Pancreas (tissue), 10 donors: ENCODE measurements at regions not wholly inside any gene's neighbourhood (a gene's known extent, or its start where the extent isn't known, plus 50 kb on each side); places are given as distances from the start of the nearest gene placed in this dataset.

Experiments
- ATAC-seq, 4 donors: fragments of 200-7000 bp; cut with Tn5 transposase; one replicate each; pipeline versions ENCODE4 v1.8.0 to v1.9.1; 2020; ENCODE audit warnings: mild to moderate bottlenecking in 4 of 4, moderate library complexity in 4 of 4
- DNase-seq, 6 donors: peaks; one replicate each; pipeline ENCODE4 v3.0.0-alpha.2; 2020
- FAIRE-seq: peaks from 2 replicates; lab custom pipeline; 2012; peaks lifted over from hg19 to GRCh38; lab: Jason Lieb, UNC
- H3K27ac ChIP-seq, 4 donors: fragments of 200-600 bp; sonication (generic); 1 replicate in 3 of 4; 2 replicates in 1 of 4; pipeline versions ENCODE4 v1.5.0 to v1.8.0; 2020
- H3K27me3 ChIP-seq, 4 donors: fragments of 200-600 bp; one replicate each; pipeline ENCODE4 v1.8.0; 2021
- H3K36me3 ChIP-seq, 3 donors: fragments of 200-600 bp; sonication (generic) in 1 of 3; one replicate each; pipeline versions ENCODE4 v1.5.0 to v1.8.0; 2020 to 2021
- H3K4me1 ChIP-seq, 3 donors: fragments of 200-600 bp; one replicate each; pipeline ENCODE4 v1.8.0; 2021
- H3K4me3 ChIP-seq, 4 donors: fragments of 200-600 bp; sonication (generic) in 2 of 4; one replicate each; pipeline versions ENCODE4 v1.5.0 to v1.8.0; 2020 to 2021
- H3K9me3 ChIP-seq, 4 donors: fragments of 200-600 bp; one replicate each; pipeline ENCODE4 v1.8.0; 2021
- WGBS, 2 donors: extraction: QIAGEN DNeasy Blood & Tissue Kit; methylation state at CpG; one replicate each; pipeline ENCODE4 v1.1.7; 2013; 5-methylcytosine and 5-hydroxymethylcytosine counted together
- intact Hi-C, 3 donors: fragments of 100-400 bp; cut with DNase I; formaldehyde crosslinking; loops; one replicate each; pipeline versions ENCODE4 v1.11.1 to v1.14.2; 2022
- TF ChIP-seq, protein P1 (sequence below), 4 donors: fragments of 200-600 bp; sonication (generic) in 3 of 4; IDR thresholded peaks; one replicate each; pipeline versions ENCODE4 v1.5.0 to v1.8.0; 2021; ENCODE audit warnings: antibody characterized with exemption in 4 of 4
- donor health status: healthy with polysubstance abuse.
- donor health status: DM: no; HTN: no; CAD: no; lungs with moderate emphysema.
- donor health status: DM: no; HTN: no; CAD: no.
- donor health status: control.
- donor health status: control.
- donor health status: Bipolar disorder and iron deficiency.
- donor health status: DM: yes; HTN: yes; CAD: no.
- donor health status: DM: no; HTN: no; CAD: no.
- donor health status: DM: no; HTN: no; CAD: no.
- donor health status: DM: yes; HTN: yes; CAD: no.

DNA sequence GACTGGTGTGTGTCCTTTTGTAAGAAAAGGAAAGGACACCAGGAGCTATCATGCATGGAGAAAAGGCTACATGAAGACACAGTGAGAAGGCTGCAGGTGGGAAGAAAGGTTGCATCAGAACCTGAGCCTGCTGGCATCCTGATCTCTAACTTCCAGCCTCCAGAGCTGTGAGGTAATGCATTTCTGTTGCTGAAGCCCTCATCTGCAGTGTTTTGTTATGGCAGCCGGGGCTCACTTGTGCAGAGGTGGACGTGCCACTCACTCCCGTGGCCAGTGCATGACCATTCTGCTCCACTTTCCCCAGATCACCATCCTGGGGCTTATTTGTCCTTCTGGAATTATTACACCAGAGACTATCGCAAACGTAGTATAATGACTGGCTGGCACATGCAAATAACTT, 155.3 kb downstream of the IRS2 start:
- DNase-seq (no peak), ATAC-seq (no peak), FAIRE-seq (no peak)
- Histone ChIP-seq H3K4me3 (no peak overlapping the region), H3K36me3 (no peaks in the 10 kb centered on the region), H3K27ac (no peak overlapping the region), H3K27me3 (no peaks in the 10 kb centered on the region), H3K4me1 (no peaks in the 10 kb centered on the region), H3K9me3 (no peaks in the 10 kb centered on the region)
- 71 to 81% methylated on average over 5 of the region's 5 CpGs for WGBS, 2 donors
- TF ChIP-seq, protein P1, sequence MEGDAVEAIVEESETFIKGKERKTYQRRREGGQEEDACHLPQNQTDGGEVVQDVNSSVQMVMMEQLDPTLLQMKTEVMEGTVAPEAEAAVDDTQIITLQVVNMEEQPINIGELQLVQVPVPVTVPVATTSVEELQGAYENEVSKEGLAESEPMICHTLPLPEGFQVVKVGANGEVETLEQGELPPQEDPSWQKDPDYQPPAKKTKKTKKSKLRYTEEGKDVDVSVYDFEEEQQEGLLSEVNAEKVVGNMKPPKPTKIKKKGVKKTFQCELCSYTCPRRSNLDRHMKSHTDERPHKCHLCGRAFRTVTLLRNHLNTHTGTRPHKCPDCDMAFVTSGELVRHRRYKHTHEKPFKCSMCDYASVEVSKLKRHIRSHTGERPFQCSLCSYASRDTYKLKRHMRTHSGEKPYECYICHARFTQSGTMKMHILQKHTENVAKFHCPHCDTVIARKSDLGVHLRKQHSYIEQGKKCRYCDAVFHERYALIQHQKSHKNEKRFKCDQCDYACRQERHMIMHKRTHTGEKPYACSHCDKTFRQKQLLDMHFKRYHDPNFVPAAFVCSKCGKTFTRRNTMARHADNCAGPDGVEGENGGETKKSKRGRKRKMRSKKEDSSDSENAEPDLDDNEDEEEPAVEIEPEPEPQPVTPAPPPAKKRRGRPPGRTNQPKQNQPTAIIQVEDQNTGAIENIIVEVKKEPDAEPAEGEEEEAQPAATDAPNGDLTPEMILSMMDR (IDR thresholded peaks at IDR 0.05) = no peak
- intact Hi-C loops = no loop called here

DNA sequence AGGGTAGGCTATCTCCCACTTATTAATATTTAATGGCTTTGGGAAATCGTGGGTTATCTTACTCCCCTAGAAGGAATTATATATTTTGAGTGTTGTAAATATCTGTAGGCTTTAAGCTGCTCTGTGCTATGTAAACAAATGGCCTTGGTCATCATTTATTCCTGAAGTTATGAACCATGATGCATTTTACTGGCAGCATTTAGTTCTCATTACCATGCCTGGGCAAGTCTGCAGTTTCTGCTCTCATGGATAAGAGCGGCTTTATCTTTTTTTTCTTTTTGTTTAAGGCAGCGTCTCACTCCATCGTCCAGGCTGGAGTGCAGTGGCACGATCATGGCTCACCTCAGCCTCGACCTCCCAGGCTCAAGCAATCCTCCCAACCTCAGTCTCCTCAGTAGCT, 156.1 kb downstream of the IRS2 start:
- H3K27ac ChIP-seq = no peak overlapping the region
- ATAC-seq (no peak), DNase-seq (no peak), FAIRE-seq (no peak)
- no peaks in the 10 kb centered on the region for H3K9me3 ChIP-seq
- H3K36me3 ChIP-seq = no peaks in the 10 kb centered on the region
- intact Hi-C loops = no loop called here
- no peaks in the 10 kb centered on the region for H3K4me1 ChIP-seq
- WGBS, 2 donors = 54 to 66% methylated on average over 6 of the region's 6 CpGs
- H3K4me3 ChIP-seq = no peak overlapping the region
- H3K27me3 ChIP-seq = no peaks in the 10 kb centered on the region
- TF ChIP-seq, protein P1 (IDR thresholded peaks at IDR 0.05) = no peak

DNA sequence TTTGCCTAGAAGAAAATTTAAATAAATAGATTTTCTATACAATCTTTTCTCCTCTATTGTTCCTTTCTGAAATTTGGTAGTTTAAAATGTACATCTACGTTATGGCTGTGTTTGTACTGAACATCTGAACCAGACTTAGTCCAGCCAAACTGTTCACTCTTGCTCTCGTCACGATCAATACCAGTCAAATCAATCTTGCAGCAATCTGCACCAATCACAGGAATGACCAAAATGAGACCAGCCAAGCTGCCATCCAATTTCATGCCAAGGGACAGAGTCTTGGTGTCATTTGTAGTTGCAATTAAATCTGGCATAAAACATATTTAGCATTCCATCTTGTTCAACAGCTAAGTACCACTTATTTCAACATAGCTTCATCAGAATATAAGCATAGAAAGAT, 156.6 kb downstream of the IRS2 start:
- Histone ChIP-seq H3K9me3 (no peaks in the 10 kb centered on the region), H3K4me3 (no peak overlapping the region), H3K4me1 (no peaks in the 10 kb centered on the region), H3K27me3 (no peaks in the 10 kb centered on the region), H3K36me3 (no peaks in the 10 kb centered on the region), H3K27ac (no peak overlapping the region)
- ATAC-seq = peak in 1 of 4 donors; percentile 61
- TF ChIP-seq, protein P1 (IDR thresholded peaks at IDR 0.05) = no peak
- DNase-seq = no peak
- FAIRE-seq = no peak
- WGBS, 2 donors = 21 to 25% methylated on average over 3 of the region's 3 CpGs
- intact Hi-C loops = no loop called here

GRCh38 chr13:109628251-109628699, 158.1 kb downstream of the IRS2 start:
- Histone ChIP-seq H3K27ac (no peak overlapping the region), H3K36me3 (no peaks in the 10 kb centered on the region), H3K4me1 (no peaks in the 10 kb centered on the region), H3K27me3 (no peaks in the 10 kb centered on the region), H3K9me3 (no peaks in the 10 kb centered on the region), H3K4me3 (no peak overlapping the region)
- TF ChIP-seq, protein P1 (IDR thresholded peaks at IDR 0.05) = no peak
- intact Hi-C loops = no loop called here
- no peak for ATAC-seq
- WGBS, 2 donors = 51 to 60% methylated on average over 2 of the region's 2 CpGs
- DNase-seq = no peak
- FAIRE-seq = no peak

DNA sequence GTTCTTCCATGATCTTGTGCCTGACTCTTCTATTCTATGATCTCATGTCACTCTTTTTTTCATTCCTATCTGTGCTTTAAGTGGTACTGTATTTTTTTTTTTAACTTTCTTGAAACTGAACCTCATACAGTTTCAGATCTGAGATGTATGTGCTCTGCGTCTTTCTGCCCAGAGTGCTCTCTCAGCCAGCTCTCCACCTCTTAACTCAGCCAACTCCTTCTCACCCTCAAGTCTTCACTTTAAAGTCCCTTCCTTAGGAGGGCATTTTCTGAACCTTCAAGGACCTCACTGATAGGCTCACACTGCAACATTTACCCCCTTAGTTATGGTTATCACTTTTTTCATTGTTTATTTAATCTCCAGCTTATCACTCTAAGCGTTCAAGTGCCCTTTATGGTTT, 158.7 kb downstream of the IRS2 start:
- WGBS, 2 donors = 45 to 54% methylated on average over 2 of the region's 2 CpGs
- Histone ChIP-seq H3K9me3 (no peaks in the 10 kb centered on the region), H3K4me3 (no peak overlapping the region), H3K36me3 (no peaks in the 10 kb centered on the region), H3K4me1 (no peaks in the 10 kb centered on the region), H3K27ac (no peak overlapping the region), H3K27me3 (no peaks in the 10 kb centered on the region)
- intact Hi-C loops = no loop called here
- TF ChIP-seq, protein P1 (IDR thresholded peaks at IDR 0.05) = no peak
- FAIRE-seq (no peak), DNase-seq (no peak), ATAC-seq (no peak)
